NK-92 (cell line): ENCODE measurements at regions not wholly inside any gene's neighbourhood (a gene's known extent, or its start where the extent isn't known, plus 50 kb on each side); places are given as distances from the start of the nearest gene placed in this dataset.
"Not testable (repeated sequence)": the region's sequence is repeated elsewhere in the genome, so short reads cannot be mapped to it uniquely, and the experiment has no call there.

ENCODE experiments used
- DNase-seq: peaks from one replicate; lab custom pipeline; 2025; ENCODE audit not compliant: unreplicated experiment; lab: John Stamatoyannopoulos, UW

- DNase-seq, result no peak
These were observed 329.3 kb upstream of the DCN start for GRCh38 chr12:91511795-91512420.

- DNase-seq, result no peak
These were observed 325.1 kb upstream of the DCN start for GRCh38 chr12:91507754-91508153.

GRCh38 chr12:91506452-91506851 is 323.8 kb upstream of the DCN start:
- DNase-seq, result no peak

GRCh38 chr12:91505006-91505405 is 322.4 kb upstream of the DCN start:
- no peak for DNase-seq

GRCh38 chr12:91502208-91502607 is 319.6 kb upstream of the DCN start:
- DNase-seq, result no peak

GRCh38 chr12:91496337-91496736 is 313.7 kb upstream of the DCN start:
- DNase-seq, result no peak

- no peak for DNase-seq
These were observed 310.7 kb upstream of the DCN start for GRCh38 chr12:91493308-91493707.

- no peak for DNase-seq
These were observed 310.0 kb upstream of the DCN start for GRCh38 chr12:91492648-91493047.

- no peak for DNase-seq
These were observed 308.2 kb upstream of the DCN start for GRCh38 chr12:91490667-91491311.

- DNase-seq, result no peak
These were observed 300.9 kb upstream of the DCN start for GRCh38 chr12:91483471-91483985.

GRCh38 chr12:91482231-91482630 is 299.6 kb upstream of the DCN start:
- no peak for DNase-seq

- DNase-seq, result no peak
These were observed 295.9 kb upstream of the DCN start for GRCh38 chr12:91478500-91478899.

GRCh38 chr12:91467686-91468085 is 285.1 kb upstream of the DCN start:
- DNase-seq, result no peak

GRCh38 chr12:91461061-91461460 is 278.4 kb upstream of the DCN start:
- no peak for DNase-seq

GRCh38 chr12:91460469-91460868 is 277.9 kb upstream of the DCN start:
- no peak for DNase-seq

GRCh38 chr12:91455321-91455720 is 272.7 kb upstream of the DCN start:
- DNase-seq, result no peak

- DNase-seq, result no peak
These were observed 271.6 kb upstream of the DCN start for GRCh38 chr12:91454179-91454578.

GRCh38 chr12:91452464-91452863 is 269.8 kb upstream of the DCN start:
- not testable (repeated sequence) for DNase-seq

GRCh38 chr12:91441993-91442952 is 259.7 kb upstream of the DCN start:
- no peak for DNase-seq

GRCh38 chr12:91441246-91441645 is 258.6 kb upstream of the DCN start:
- DNase-seq, result no peak

- no peak for DNase-seq
These were observed 251.5 kb upstream of the DCN start for GRCh38 chr12:91434081-91434480.

GRCh38 chr12:91432755-91433154 is 250.1 kb upstream of the DCN start:
- DNase-seq, result no peak
